Gastroesophageal sphincter (tissue), 3 donors: ENCODE measurements at regions not wholly inside any gene's neighbourhood (a gene's known extent, or its start where the extent isn't known, plus 50 kb on each side); places are given as distances from the start of the nearest gene placed in this dataset.

Experiments
- POLR2A ChIP-seq, 2 donors: fragments of 450-650 bp; IDR thresholded peaks; one replicate each; pipeline ENCODE4 v1.6.1; 2017; ENCODE audit warnings: antibody characterized with exemption in 2 of 2, mild to moderate bottlenecking in 2 of 2, moderate library complexity in 1 of 2
- POLR2AphosphoS5 ChIP-seq: sonication (generic); formaldehyde crosslinking; IDR thresholded peaks from one replicate; pipeline ENCODE4 v1.6.1; 2017; ENCODE audit warnings: antibody characterized with exemption
- TF ChIP-seq, protein P1 (sequence below), 4 experiments: fragments of 200-600 bp in 2 of 4; fragments of 450-650 bp in 2 of 4; sonication (generic) in 1 of 4; IDR thresholded peaks; one replicate each; pipeline ENCODE4 v1.5.1; 2017 to 2019; ENCODE audit warnings: antibody characterized with exemption in 4 of 4, mild to moderate bottlenecking in 2 of 4, moderate library complexity in 2 of 4

DNA sequence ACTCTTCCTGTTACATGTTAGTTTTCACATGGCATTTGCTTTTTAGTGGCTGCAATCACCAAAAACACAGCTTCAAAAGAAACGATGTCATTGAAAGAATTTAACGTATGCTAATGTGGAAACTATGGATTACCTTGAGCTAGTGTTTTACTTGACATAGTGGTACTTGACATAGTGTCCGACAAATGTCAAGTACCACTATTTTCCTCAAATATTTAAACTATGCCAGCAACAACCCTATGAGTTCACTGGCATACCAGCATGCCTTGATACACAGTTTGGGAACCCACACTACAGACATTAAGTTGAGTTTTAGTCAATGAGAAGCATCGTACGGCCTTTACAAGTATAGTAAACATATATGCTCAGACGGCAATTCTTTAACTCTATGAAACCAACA, 560.3 kb downstream of the GALC start:
- TF ChIP-seq, protein P1, sequence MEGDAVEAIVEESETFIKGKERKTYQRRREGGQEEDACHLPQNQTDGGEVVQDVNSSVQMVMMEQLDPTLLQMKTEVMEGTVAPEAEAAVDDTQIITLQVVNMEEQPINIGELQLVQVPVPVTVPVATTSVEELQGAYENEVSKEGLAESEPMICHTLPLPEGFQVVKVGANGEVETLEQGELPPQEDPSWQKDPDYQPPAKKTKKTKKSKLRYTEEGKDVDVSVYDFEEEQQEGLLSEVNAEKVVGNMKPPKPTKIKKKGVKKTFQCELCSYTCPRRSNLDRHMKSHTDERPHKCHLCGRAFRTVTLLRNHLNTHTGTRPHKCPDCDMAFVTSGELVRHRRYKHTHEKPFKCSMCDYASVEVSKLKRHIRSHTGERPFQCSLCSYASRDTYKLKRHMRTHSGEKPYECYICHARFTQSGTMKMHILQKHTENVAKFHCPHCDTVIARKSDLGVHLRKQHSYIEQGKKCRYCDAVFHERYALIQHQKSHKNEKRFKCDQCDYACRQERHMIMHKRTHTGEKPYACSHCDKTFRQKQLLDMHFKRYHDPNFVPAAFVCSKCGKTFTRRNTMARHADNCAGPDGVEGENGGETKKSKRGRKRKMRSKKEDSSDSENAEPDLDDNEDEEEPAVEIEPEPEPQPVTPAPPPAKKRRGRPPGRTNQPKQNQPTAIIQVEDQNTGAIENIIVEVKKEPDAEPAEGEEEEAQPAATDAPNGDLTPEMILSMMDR (IDR thresholded peaks at IDR 0.05): no peak
- TF ChIP-seq POLR2A (IDR thresholded peaks at IDR 0.05) (no peak), POLR2AphosphoS5 (no peak)
